Common myeloid progenitor, CD34-positive (primary cell): ENCODE measurements at regions not wholly inside any gene's neighbourhood (a gene's known extent, or its start where the extent isn't known, plus 50 kb on each side); places are given as distances from the start of the nearest gene placed in this dataset.

ENCODE experiments used
- CTCF ChIA-PET: fragments of 350-600 bp; sonication (Branson Sonifier 250); formaldehyde crosslinking; loops from one replicate; lab custom pipeline; 2021; ENCODE audit warnings: antibody characterized with exemption; lab: Charles Lee
- POLR2A ChIA-PET: fragments of 350-600 bp; sonication (Branson Sonifier 250); formaldehyde crosslinking; loops from one replicate; lab custom pipeline; 2021; ENCODE audit warnings: antibody characterized with exemption; lab: Charles Lee
- DNase-seq, 3 donors: peaks; one replicate each; pipeline versions ENCODE4 v3.0.0 to v3.0.0-alpha.2; 2013
- H3K27ac ChIP-seq, 2 experiments: 1 replicate in 1 of 2; 2 replicates in 1 of 2; pipeline ENCODE4 v1.7.0; 2013; ENCODE audit warnings: inconsistent platforms in 2 of 2, low read length in 2 of 2, mild to moderate bottlenecking in 2 of 2, low read depth in 1 of 2, moderate library complexity in 1 of 2; ENCODE audit not compliant: severe bottlenecking in 2 of 2, insufficient read depth in 1 of 2, poor library complexity in 1 of 2
- H3K27me3 ChIP-seq, 5 experiments: replicated peaks in 2 of 5; 1 replicate in 3 of 5; 2 replicates in 2 of 5; pipeline versions ENCODE4 v1.6.1 to v1.7.0; 2013; ENCODE audit warnings: low read length in 4 of 5, mild to moderate bottlenecking in 2 of 5, moderate library complexity in 2 of 5, inconsistent platforms in 1 of 5; ENCODE audit not compliant: insufficient read depth in 5 of 5, control insufficient read depth in 4 of 5
- H3K36me3 ChIP-seq, 4 experiments: 1 replicate in 2 of 4; 2 replicates in 2 of 4; pipeline versions ENCODE4 v1.6.1 to v1.7.0; 2013; ENCODE audit warnings: low read length in 3 of 4, control low read depth in 1 of 4, mild to moderate bottlenecking in 1 of 4; ENCODE audit not compliant: control insufficient read depth in 4 of 4, insufficient read depth in 4 of 4
- H3K4me1 ChIP-seq, 4 experiments: 1 replicate in 3 of 4; 2 replicates in 1 of 4; pipeline versions ENCODE4 v1.6.1 to v1.7.1; 2013; ENCODE audit warnings: low read length in 3 of 4, mild to moderate bottlenecking in 3 of 4, control low read depth in 1 of 4, inconsistent platforms in 1 of 4, moderate library complexity in 1 of 4; ENCODE audit not compliant: control insufficient read depth in 4 of 4, insufficient read depth in 4 of 4; ENCODE audit errors: control extremely low read depth in 1 of 4
- H3K4me3 ChIP-seq, 7 experiments: 1 replicate in 4 of 7; 2 replicates in 3 of 7; pipeline versions ENCODE4 v1.5.1 to v1.7.0; 2013; ENCODE audit warnings: mild to moderate bottlenecking in 7 of 7, low read length in 6 of 7, moderate library complexity in 6 of 7, inconsistent platforms in 2 of 7, low read depth in 2 of 7, control low read depth in 1 of 7; ENCODE audit not compliant: insufficient read depth in 4 of 7, control insufficient read depth in 1 of 7; ENCODE audit errors: extremely low read depth in 1 of 7
- H3K9me3 ChIP-seq, 5 experiments: 1 replicate in 4 of 5; 2 replicates in 1 of 5; pipeline versions ENCODE4 v1.6.1 to v1.7.1; 2013; ENCODE audit warnings: low read length in 4 of 5, mild to moderate bottlenecking in 2 of 5, inconsistent platforms in 1 of 5, low read depth in 1 of 5, moderate library complexity in 1 of 5; ENCODE audit not compliant: control insufficient read depth in 4 of 5, insufficient read depth in 2 of 5; ENCODE audit errors: control extremely low read depth in 1 of 5
- WGBS: methylation state at CpG from one replicate; pipeline ENCODE4 v1.1.5; 2013; ENCODE audit not compliant: insufficient coverage; 5-methylcytosine and 5-hydroxymethylcytosine counted together

DNA sequence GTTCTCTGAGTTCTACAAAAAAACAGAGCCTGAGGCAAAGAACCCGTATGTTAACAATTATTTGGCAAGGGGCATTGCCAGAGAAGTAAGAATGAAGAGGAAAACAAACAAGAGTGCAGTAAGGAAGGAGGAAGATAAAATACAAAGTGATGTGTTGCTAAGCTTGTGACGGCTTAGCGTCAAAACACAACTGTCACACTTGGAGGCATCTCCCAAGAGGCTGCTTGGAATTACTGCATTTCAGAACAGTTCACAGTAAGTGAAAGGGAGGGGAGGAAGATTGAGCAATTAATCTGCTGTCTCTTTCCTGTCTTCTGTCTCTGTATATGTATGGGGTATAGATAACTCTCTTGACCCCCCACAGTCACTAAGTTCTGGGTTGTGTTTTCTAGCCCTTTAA lies 1017.0 kb upstream of the TMPRSS15 start:
- Histone ChIP-seq H3K9me3 (peaks cover 0 to 3% (median 3%) of the 10 kb centered on the region in 5 experiments), H3K36me3 (no peaks in the 10 kb centered on the region), H3K4me1 (no peaks in the 10 kb centered on the region), H3K4me3 (no peak overlapping the region), H3K27me3 (no peaks in the 10 kb centered on the region), H3K27ac (no peak overlapping the region)
- DNase-seq, result no peak
- WGBS, result 100% methylated on average over 3 of the region's 3 CpGs
- CTCF ChIA-PET, result no interaction called here
- POLR2A ChIA-PET, result no interaction called here

GRCh38 chr21:19433623-19434022 lies 1030.0 kb upstream of the TMPRSS15 start:
- no peaks in the 10 kb centered on the region for H3K36me3 ChIP-seq
- H3K27me3 ChIP-seq, result no peaks in the 10 kb centered on the region
- no peak overlapping the region for H3K27ac ChIP-seq
- WGBS, result no CpG with 5 or more reads among the region's 4 CpGs
- DNase-seq, result peak; percentile 13 to 53 (median 34)
- ChIA-PET CTCF (no interaction called here), POLR2A (no interaction called here)
- H3K9me3 ChIP-seq, result no peaks in the 10 kb centered on the region
- H3K4me1 ChIP-seq, result no peaks in the 10 kb centered on the region
- H3K4me3 ChIP-seq, result no peak overlapping the region

GRCh38 chr21:19440792-19441655 lies 1037.4 kb upstream of the TMPRSS15 start:
- H3K9me3 ChIP-seq, result no peaks in the 10 kb centered on the region
- ChIA-PET CTCF (no interaction called here), POLR2A (no interaction called here)
- peaks cover 0 to 14% (median 7%) of the 10 kb centered on the region in 4 experiments for H3K4me1 ChIP-seq
- WGBS, result 9% methylated on average over 9 of the region's 10 CpGs
- peak overlapping the region in 5 of 7 experiments; percentile 3 to 50 (median 26) for H3K4me3 ChIP-seq
- peak; percentile 18 to 71 (median 62) for DNase-seq
- H3K27ac ChIP-seq, result no peak overlapping the region
- no peaks in the 10 kb centered on the region for H3K36me3 ChIP-seq
- H3K27me3 ChIP-seq, result no peaks in the 10 kb centered on the region

DNA sequence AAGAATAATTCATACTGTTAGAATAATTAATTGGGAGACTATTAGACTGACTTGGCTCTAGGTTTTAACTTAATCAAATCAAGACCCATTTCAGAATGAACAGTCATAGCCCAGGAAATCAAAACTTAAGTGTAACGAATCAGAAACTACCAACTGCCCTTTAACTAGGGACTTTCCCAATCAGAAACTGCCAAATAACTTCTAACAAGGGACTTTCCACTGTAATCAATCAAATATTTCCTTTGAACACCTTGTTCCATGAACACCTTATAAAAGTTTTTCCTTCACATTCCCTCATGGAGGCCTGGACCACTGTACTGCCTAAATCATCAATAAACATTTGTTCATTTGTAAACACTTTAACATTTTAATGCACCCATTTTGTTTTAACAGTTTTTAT lies 1054.7 kb upstream of the TMPRSS15 start:
- no peak overlapping the region for H3K27ac ChIP-seq
- H3K9me3 ChIP-seq, result no peaks in the 10 kb centered on the region
- CTCF ChIA-PET, result no interaction called here

DNA sequence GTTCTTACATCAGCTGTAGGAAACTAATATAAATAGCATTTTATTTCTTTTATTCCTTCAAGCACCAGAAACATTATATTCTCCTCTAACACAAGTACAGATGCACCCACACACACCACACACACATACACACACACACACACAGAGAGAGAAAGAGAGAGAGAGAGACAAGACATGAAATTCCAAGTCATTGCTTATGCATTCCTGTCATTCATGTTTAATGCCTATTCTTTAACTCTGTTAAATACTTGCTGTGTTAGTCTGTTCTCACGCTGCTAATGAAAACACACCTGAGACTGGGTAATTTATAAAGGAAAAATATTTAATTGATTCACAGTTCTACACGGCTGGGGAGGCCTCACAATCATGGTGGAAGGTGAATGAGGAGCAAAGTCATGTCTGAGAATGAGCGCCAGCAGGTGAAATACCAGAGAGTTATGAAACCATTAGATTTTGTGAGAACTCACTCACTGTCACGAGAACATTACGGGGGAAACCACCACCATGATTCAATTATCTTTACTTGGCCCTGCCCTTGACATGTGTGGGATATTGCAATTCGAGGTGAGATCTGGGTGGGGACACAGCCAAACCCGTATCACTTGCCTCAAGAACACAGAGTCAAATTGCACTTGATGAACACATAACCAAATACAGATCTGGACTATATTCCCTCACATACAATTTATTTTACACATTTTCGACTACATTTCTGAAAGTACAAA lies 1058.1 kb upstream of the TMPRSS15 start:
- CTCF ChIA-PET, result no interaction called here
- WGBS, result 96% methylated on average over 5 of the region's 8 CpGs
- H3K4me1 ChIP-seq, result no peaks in the 10 kb centered on the region
- no peak overlapping the region for H3K27ac ChIP-seq
- H3K9me3 ChIP-seq, result no peaks in the 10 kb centered on the region
- no peaks in the 10 kb centered on the region for H3K27me3 ChIP-seq
- H3K4me3 ChIP-seq, result no peak overlapping the region
- H3K36me3 ChIP-seq, result no peaks in the 10 kb centered on the region
- no peak for DNase-seq
- POLR2A ChIA-PET, result no interaction called here

More for the DNA sequence above, 1054.7 kb upstream of the TMPRSS15 start:
- WGBS, result 75% methylated on average over 1 of the region's 1 CpG
- Histone ChIP-seq H3K27me3 (no peaks in the 10 kb centered on the region), H3K36me3 (no peaks in the 10 kb centered on the region), H3K4me1 (no peaks in the 10 kb centered on the region), H3K4me3 (no peak overlapping the region)
- POLR2A ChIA-PET, result no interaction called here
- DNase-seq, result peak in 2 of 3 donors; percentile 4 to 7

GRCh38 chr21:19463966-19464365 lies 1060.4 kb upstream of the TMPRSS15 start:
- Histone ChIP-seq H3K4me1 (no peaks in the 10 kb centered on the region), H3K27ac (no peak overlapping the region), H3K36me3 (no peaks in the 10 kb centered on the region), H3K9me3 (no peaks in the 10 kb centered on the region), H3K27me3 (no peaks in the 10 kb centered on the region), H3K4me3 (no peak overlapping the region)
- ChIA-PET CTCF (no interaction called here), POLR2A (no interaction called here)
- DNase-seq, result no peak
- no CpG with 5 or more reads among the region's 1 CpG for WGBS
